ENCODE measurements at regions not wholly inside any gene's neighbourhood (a gene's known extent, or its start where the extent isn't known, plus 50 kb on each side); places are given as distances from the start of the nearest gene placed in this dataset.

- TF ChIP-seq CTCF (conservative IDR thresholded peaks at IDR 0.05; ENCODE audit: low read depth, low read length) (no peak), EZH2 (IDR thresholded peaks at IDR 0.05; ENCODE audit: low read length, unreplicated experiment) (no peak), EZH2phosphoT487 (IDR thresholded peaks at IDR 0.05; ENCODE audit: borderline replicate concordance, low read length) (no peak)
These were observed 225.5 kb downstream of the KLF6 start for GRCh38 chr10:3559527-3559926.

Measured in PC-3 (cell line).